Smooth muscle cell (in vitro differentiated cells): ENCODE measurements at regions not wholly inside any gene's neighbourhood (a gene's known extent, or its start where the extent isn't known, plus 50 kb on each side); places are given as distances from the start of the nearest gene placed in this dataset.

ENCODE experiments used
- DNase-seq: peaks from one replicate; lab custom pipeline; 2025; ENCODE audit not compliant: unreplicated experiment; lab: John Stamatoyannopoulos, UW
- H2AFZ ChIP-seq: fragments of 200-600 bp; sonication (generic); 2 replicates; pipeline ENCODE4 v1.6.0; 2016; ENCODE audit warnings: antibody characterized with exemption, low read depth, mild to moderate bottlenecking
- H3F3A ChIP-seq: fragments of 200-600 bp; sonication (generic); 2 replicates; pipeline ENCODE4 v1.6.0; 2017; ENCODE audit warnings: antibody characterized with exemption, low read depth
- H3K27ac ChIP-seq: fragments of 200-600 bp; sonication (generic); 2 replicates; pipeline ENCODE4 v1.5.1; 2016; ENCODE audit warnings: low read depth, mild to moderate bottlenecking
- H3K27me3 ChIP-seq: fragments of 200-600 bp; sonication (generic); 2 replicates; pipeline ENCODE4 v1.6.1; 2016; ENCODE audit warnings: low read depth, mild to moderate bottlenecking
- H3K36me3 ChIP-seq: fragments of 200-600 bp; sonication (generic); 2 replicates; pipeline ENCODE4 v1.5.1; 2016; ENCODE audit warnings: low read depth
- H3K4me1 ChIP-seq: fragments of 200-600 bp; sonication (generic); 2 replicates; pipeline ENCODE4 v1.5.1; 2016; ENCODE audit warnings: low read depth
- H3K4me2 ChIP-seq: fragments of 200-600 bp; sonication (generic); 2 replicates; pipeline ENCODE4 v1.6.0; 2016; ENCODE audit warnings: mild to moderate bottlenecking
- H3K4me3 ChIP-seq: fragments of 200-600 bp; sonication (generic); 2 replicates; pipeline ENCODE4 v1.5.1; 2016; ENCODE audit warnings: mild to moderate bottlenecking
- H3K79me2 ChIP-seq: fragments of 200-600 bp; sonication (generic); 2 replicates; pipeline ENCODE4 v1.6.0; 2016; ENCODE audit warnings: low read depth, mild to moderate bottlenecking
- H3K9ac ChIP-seq: fragments of 200-600 bp; sonication (generic); 2 replicates; pipeline ENCODE4 v1.6.0; 2016; ENCODE audit warnings: low read depth
- H3K9me3 ChIP-seq: fragments of 200-600 bp; sonication (generic); replicated peaks from 2 replicates; pipeline ENCODE4 v1.5.1; 2016; ENCODE audit warnings: low read depth
- H4K20me1 ChIP-seq: fragments of 200-600 bp; sonication (generic); 2 replicates; pipeline ENCODE4 v1.6.0; 2016; ENCODE audit warnings: low read depth
- CTCF ChIP-seq: fragments of 200-600 bp; sonication (generic); IDR thresholded peaks from 2 replicates; pipeline ENCODE4 v1.5.1; 2017; ENCODE audit warnings: borderline replicate concordance, mild to moderate bottlenecking, antibody characterized with exemption; ENCODE audit not compliant: insufficient read depth, poor library complexity, severe bottlenecking
- WGBS: methylation state at CpG from one replicate; pipeline ENCODE4 v1.1.7; 2016; ENCODE audit warnings: low lambda C conversion rate; 5-methylcytosine and 5-hydroxymethylcytosine counted together

GRCh38 chr9:85451680-85452079 lies 290.1 kb downstream of the AGTPBP1 start:
- Histone ChIP-seq H3K9me3 (no peaks in the 10 kb centered on the region), H3K27ac (no peak overlapping the region)
- 87% methylated on average over 3 of the region's 3 CpGs for WGBS

GRCh38 chr9:85445887-85446286 lies 295.9 kb downstream of the AGTPBP1 start:
- no peak overlapping the region for H3K4me3 ChIP-seq
- TF ChIP-seq CTCF, result no peak
- H3K9me3 ChIP-seq, result no peaks in the 10 kb centered on the region
- no peak overlapping the region for H3K9ac ChIP-seq
- DNase-seq, result no peak
- no peaks in the 10 kb centered on the region for H4K20me1 ChIP-seq
- no peak overlapping the region for H2AFZ ChIP-seq
- no peaks in the 10 kb centered on the region for H3K79me2 ChIP-seq
- H3K27ac ChIP-seq, result no peak overlapping the region
- H3F3A ChIP-seq, result no peaks in the 10 kb centered on the region
- no peaks in the 10 kb centered on the region for H3K4me1 ChIP-seq
- H3K27me3 ChIP-seq, result peaks cover 9% of the 10 kb centered on the region
- H3K36me3 ChIP-seq, result no peaks in the 10 kb centered on the region
- H3K4me2 ChIP-seq, result no peak overlapping the region

More at GRCh38 chr9:85451680-85452079, 290.1 kb downstream of the AGTPBP1 start:
- no peaks in the 10 kb centered on the region for H3K36me3 ChIP-seq
- H3K27me3 ChIP-seq, result no peaks in the 10 kb centered on the region
- H3K4me2 ChIP-seq, result no peak overlapping the region
- H3F3A ChIP-seq, result no peaks in the 10 kb centered on the region
- no peak overlapping the region for H3K9ac ChIP-seq
- no peak for DNase-seq
- H4K20me1 ChIP-seq, result no peaks in the 10 kb centered on the region
- no peak for TF ChIP-seq CTCF
- no peaks in the 10 kb centered on the region for H3K79me2 ChIP-seq
- no peak overlapping the region for H2AFZ ChIP-seq
- no peaks in the 10 kb centered on the region for H3K4me1 ChIP-seq
- no peak overlapping the region for H3K4me3 ChIP-seq

- Histone ChIP-seq H3F3A (no peaks in the 10 kb centered on the region), H3K36me3 (no peaks in the 10 kb centered on the region), H3K79me2 (no peaks in the 10 kb centered on the region), H3K4me2 (no peak overlapping the region), H2AFZ (no peak overlapping the region), H3K4me3 (no peak overlapping the region), H4K20me1 (no peaks in the 10 kb centered on the region), H3K9ac (no peak overlapping the region), H3K9me3 (no peaks in the 10 kb centered on the region), H3K4me1 (no peaks in the 10 kb centered on the region), H3K27me3 (peaks cover 9% of the 10 kb centered on the region), H3K27ac (no peak overlapping the region)
- 91% methylated on average over 5 of the region's 5 CpGs for WGBS
- DNase-seq, result no peak
- no peak for TF ChIP-seq CTCF
Measured at GRCh38 chr9:85444243-85444642, 297.5 kb downstream of the AGTPBP1 start.

GRCh38 chr9:85443190-85443598 lies 298.6 kb downstream of the AGTPBP1 start:
- TF ChIP-seq CTCF, result no peak
- no peak overlapping the region for H3K4me2 ChIP-seq
- WGBS, result 93% methylated on average over 7 of the region's 7 CpGs

More at GRCh38 chr9:85443190-85443598, 298.6 kb downstream of the AGTPBP1 start:
- no peaks in the 10 kb centered on the region for H3K9me3 ChIP-seq
- no peaks in the 10 kb centered on the region for H3K36me3 ChIP-seq
- H3K27me3 ChIP-seq, result peaks cover 9% of the 10 kb centered on the region
- H3K79me2 ChIP-seq, result no peaks in the 10 kb centered on the region
- no peaks in the 10 kb centered on the region for H4K20me1 ChIP-seq
- DNase-seq, result no peak
- H3K4me3 ChIP-seq, result no peak overlapping the region
- no peak overlapping the region for H2AFZ ChIP-seq
- H3K27ac ChIP-seq, result no peak overlapping the region
- no peaks in the 10 kb centered on the region for H3K4me1 ChIP-seq
- no peaks in the 10 kb centered on the region for H3F3A ChIP-seq
- H3K9ac ChIP-seq, result no peak overlapping the region
